ENCODE measurements at regions not wholly inside any gene's neighbourhood (a gene's known extent, or its start where the extent isn't known, plus 50 kb on each side); places are given as distances from the start of the nearest gene placed in this dataset.
"Not testable (repeated sequence)": the region's sequence is repeated elsewhere in the genome, so short reads cannot be mapped to it uniquely, and the experiment has no call there.

GRCh38 chr9:42307449-42307848, 124.0 kb downstream of the SPATA31A6 start:
- not testable (repeated sequence) for TF ChIP-seq CTCF, POLR2AphosphoS5 (IDR thresholded peaks at IDR 0.05)
